ENCODE measurements at regions not wholly inside any gene's neighbourhood (a gene's known extent, or its start where the extent isn't known, plus 50 kb on each side); places are given as distances from the start of the nearest gene placed in this dataset.
"Not testable (repeated sequence)": the region's sequence is repeated elsewhere in the genome, so short reads cannot be mapped to it uniquely, and the experiment has no call there.

DNA sequence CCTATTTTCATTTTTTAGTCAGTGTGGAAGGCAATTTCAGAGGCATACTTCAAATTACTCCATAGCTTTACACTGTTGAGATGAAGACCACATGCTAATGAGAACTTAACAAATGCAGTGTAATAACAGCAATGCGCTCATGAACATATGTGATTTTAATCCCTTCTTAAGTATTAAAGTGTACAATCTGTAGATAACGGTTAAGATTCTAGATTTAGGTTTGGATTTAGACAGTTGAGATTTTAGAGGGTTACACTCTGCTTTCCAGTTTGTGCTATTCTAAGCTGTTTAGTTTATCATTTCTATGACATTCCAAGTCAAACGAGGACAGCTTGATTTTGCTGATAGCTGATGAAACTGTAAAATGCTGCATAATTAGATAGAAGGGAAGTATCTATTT is 257.8 kb upstream of the CHRM3 start:
- ATAC-seq: no peak
- H3K36me3 Mint-ChIP-seq: no peaks in the 10 kb centered on the region
- H3K4me1 Mint-ChIP-seq: no peaks in the 10 kb centered on the region
- no peak overlapping the region for H3K27ac Mint-ChIP-seq
- no peak for DNase-seq (ENCODE audit: low spot score in 2 of 2)
- peaks cover 11% of the 10 kb centered on the region for H3K9me3 Mint-ChIP-seq
- H3K4me3 Mint-ChIP-seq: no peak overlapping the region

DNA sequence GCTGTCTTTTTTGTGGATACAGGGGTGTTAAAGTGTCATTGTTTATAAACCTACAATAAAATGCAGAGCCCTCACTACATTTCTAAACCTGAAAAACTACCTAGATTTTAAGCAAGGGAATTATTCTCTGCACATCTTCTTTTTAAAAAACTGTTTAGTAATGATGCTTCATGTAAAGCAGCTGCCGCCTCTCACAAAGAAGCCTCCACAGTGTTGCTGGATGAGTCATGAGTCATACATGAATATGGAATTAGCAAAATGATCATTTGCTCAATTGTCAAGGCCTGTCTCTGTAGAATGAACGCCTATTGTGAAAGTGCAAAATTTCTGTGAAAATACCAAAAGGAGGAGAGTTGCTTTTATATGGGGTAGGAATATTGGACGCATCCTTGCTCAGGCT is 259.5 kb upstream of the CHRM3 start:
- Mint-ChIP-seq H3K4me1 (no peaks in the 10 kb centered on the region), H3K27ac (no peak overlapping the region), H3K36me3 (no peaks in the 10 kb centered on the region), H3K9me3 (peaks cover 11% of the 10 kb centered on the region), H3K4me3 (no peak overlapping the region)
- no peak for DNase-seq (ENCODE audit: low spot score in 2 of 2)
- no peak for ATAC-seq

DNA sequence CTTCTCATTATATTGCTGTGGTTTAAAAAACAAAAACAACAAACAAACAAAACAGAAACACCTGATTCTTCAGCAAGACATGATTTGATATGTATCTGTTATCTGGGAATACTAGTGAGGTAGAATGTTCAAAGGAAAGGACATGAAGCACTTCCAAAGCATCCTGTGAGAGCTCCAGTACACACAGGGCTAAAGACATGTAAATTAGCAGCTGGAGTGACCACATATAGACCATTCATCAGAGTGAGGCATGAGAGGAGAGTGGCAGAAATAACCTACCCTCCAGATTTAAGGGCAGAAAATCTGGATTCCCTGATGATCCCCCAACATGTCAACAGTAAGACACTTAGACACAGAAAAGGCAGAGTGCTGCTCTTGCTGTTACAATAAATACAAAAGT is 260.5 kb upstream of the CHRM3 start:
- no peak for DNase-seq (ENCODE audit: low spot score in 2 of 2)
- H3K9me3 Mint-ChIP-seq: peaks cover 11% of the 10 kb centered on the region
- H3K4me3 Mint-ChIP-seq: no peak overlapping the region
- no peaks in the 10 kb centered on the region for H3K36me3 Mint-ChIP-seq
- H3K4me1 Mint-ChIP-seq: no peaks in the 10 kb centered on the region
- no peak overlapping the region for H3K27ac Mint-ChIP-seq
- no peak for ATAC-seq

DNA sequence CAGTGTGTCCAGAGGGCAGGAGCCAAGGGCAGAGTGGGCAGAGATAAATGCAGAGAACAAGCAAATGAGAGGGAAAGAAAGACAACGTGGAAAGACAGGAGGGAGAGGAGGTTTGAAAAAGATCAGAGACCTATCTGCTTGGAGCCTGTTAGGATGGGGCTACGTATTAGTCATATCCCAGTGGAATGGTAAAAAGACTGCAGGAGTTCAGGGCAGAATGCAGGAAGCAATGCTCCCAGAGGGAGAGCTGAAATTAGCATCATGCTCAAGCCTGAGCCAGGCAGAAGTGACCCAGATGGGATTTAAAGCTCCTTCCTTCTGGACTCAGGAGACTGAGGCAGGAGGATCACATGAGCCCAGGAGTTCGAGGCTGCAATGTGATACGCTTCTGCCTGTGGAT is 261.3 kb upstream of the CHRM3 start:
- H3K4me3 Mint-ChIP-seq: no peak overlapping the region
- no peaks in the 10 kb centered on the region for H3K36me3 Mint-ChIP-seq
- ATAC-seq (no peak), DNase-seq (ENCODE audit: low spot score in 2 of 2) (no peak)
- no peak overlapping the region for H3K27ac Mint-ChIP-seq
- peaks cover 8% of the 10 kb centered on the region for H3K9me3 Mint-ChIP-seq
- no peaks in the 10 kb centered on the region for H3K4me1 Mint-ChIP-seq

DNA sequence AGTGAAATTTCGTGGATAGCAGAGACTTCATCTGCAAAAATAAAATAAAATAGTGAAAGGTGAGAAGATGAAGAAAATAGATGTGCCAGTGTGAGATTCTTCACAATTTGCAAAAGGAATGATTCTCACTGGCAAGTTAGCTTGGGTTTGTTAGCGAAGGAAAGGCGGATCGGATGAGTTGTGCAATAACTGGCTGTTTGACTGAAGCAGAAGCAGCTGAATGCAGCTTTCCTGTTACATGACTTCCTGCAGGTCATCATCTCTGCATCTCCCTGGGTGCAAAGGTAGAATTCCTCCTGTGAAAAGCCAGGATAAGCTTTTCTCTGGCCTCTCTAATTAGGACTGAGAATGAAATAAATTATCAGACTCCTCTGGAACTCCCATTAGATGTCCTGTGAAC is 263.1 kb upstream of the CHRM3 start:
- Mint-ChIP-seq H3K4me3 (no peak overlapping the region), H3K4me1 (no peaks in the 10 kb centered on the region), H3K36me3 (no peaks in the 10 kb centered on the region), H3K9me3 (peaks cover 7% of the 10 kb centered on the region), H3K27ac (no peak overlapping the region)
- ATAC-seq: no peak
- DNase-seq (ENCODE audit: low spot score in 2 of 2): no peak

DNA sequence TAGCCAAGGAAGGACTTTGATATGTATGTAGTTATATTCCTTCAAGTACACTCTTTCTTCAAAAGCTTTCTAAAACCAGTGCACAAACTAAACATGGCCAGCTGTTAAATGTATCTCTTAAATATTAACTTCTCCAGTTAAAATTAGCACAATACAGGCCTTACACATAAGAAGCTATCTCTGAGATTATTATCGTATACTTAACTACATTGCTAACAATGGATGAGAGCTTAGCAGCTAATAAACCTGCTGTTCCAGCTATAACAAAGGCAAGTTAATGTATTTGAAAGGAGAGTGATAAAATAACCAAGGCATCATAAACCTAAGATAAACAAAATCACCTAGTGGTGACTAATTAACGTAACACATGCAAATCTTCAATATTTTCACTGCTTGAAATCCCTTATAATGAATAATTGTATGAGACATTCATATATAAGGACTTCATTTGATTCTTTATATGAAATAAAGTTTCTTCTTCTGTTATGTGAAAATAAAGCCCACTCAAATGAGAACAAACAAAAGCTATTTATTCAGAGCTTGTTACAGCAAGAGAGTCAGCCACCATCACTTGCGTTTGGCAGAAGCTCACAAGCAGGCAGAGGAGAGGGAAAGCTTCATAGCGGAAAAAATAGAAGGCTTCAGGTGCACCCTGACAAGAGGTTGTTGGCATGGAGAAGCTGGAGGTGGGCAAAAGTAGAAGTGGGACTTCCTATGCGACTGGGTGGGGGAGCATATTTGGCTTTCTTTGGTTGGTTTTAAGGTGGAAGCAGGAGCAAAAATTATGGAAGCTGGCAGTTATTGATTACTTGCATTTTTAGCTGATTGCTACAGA is 274.1 kb upstream of the CHRM3 start:
- Mint-ChIP-seq H3K4me1 (no peaks in the 10 kb centered on the region), H3K9me3 (peaks cover 7% of the 10 kb centered on the region), H3K27ac (no peak overlapping the region), H3K4me3 (no peak overlapping the region), H3K36me3 (no peaks in the 10 kb centered on the region)
- ATAC-seq (no peak), DNase-seq (ENCODE audit: low spot score in 2 of 2) (no peak)

DNA sequence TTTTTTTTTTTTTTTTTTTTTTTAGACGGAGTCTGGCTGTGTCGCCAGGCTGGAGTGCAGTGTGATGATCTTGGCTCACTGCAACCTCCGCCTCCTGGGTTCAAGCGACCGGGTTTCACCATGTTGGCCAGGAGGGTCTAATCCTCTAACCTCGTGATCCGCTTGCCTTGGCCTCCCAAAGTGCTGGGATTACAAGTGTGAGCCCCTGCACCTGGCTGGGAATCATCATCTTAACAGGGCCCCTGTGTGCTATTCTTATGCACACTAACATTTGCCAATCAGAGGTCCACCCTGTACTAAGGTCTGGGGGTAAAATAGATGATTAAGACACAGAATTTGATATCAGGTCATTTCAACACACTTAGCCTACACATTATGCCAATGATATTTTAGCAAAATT is 278.7 kb upstream of the CHRM3 start:
- Mint-ChIP-seq H3K36me3 (no peaks in the 10 kb centered on the region), H3K27ac (no peak overlapping the region), H3K4me1 (no peaks in the 10 kb centered on the region), H3K9me3 (peaks cover 29% of the 10 kb centered on the region), H3K4me3 (no peak overlapping the region)
- no peak for DNase-seq (ENCODE audit: low spot score in 2 of 2)
- ATAC-seq: no peak

DNA sequence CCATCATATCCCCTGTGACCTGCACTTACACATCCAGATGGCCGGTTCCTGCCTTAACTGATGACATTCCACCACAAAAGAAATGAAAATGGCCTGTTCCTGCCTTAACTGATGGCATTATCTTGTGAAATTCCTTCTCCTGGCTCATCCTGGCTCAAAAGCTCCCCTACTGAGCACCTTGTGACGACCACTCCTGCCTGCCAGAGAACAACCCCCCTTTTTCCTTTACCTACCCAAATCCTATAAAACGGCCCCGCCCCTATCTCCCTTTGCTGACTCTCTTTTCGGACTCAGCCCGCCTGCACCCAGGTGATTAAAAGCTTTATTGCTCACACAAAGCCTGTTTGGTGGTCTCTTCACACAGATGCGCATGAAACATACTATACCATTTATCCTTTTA is 279.7 kb upstream of the CHRM3 start:
- not testable (repeated sequence) for H3K4me1 Mint-ChIP-seq; ATAC-seq; DNase-seq (ENCODE audit: low spot score in 2 of 2); H3K4me3 Mint-ChIP-seq; H3K36me3 Mint-ChIP-seq; H3K27ac Mint-ChIP-seq
- H3K9me3 Mint-ChIP-seq: peaks cover 34% of the 10 kb centered on the region

DNA sequence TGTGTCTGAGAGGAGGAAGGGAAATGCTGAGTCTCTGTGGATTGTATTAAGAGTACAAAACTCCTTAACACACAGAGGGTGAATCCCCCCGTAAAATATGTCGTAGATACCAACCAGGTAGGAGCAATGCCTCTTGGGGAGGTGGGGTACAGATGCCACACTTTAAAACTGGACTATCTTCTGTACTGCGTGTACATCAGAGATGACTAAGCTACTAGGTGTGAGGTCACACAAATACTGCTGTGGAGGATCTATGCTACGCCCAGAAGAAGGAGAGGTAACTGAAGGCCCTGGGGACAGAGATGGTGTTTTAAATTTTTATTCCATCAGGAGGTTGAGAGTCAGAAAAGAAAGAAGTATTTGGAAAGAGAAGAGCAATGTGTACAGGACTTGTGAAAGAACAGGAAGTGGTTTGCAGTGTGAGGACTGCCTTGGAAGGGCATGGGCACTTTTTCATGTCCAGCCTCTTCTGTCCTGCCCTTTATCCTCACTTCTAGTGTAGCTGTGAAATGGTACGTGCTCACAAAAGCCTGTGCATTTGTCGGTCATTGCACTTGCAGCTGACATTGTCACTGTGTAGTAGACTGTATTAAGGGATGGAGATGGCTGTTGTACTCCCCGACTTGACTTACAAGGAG is 287.8 kb upstream of the CHRM3 start:
- H3K4me3 Mint-ChIP-seq: no peak overlapping the region
- H3K27ac Mint-ChIP-seq: no peak overlapping the region
- DNase-seq (ENCODE audit: low spot score in 2 of 2) (no peak), ATAC-seq (peak; percentile 13)
- no peaks in the 10 kb centered on the region for H3K36me3 Mint-ChIP-seq
- peaks cover 21% of the 10 kb centered on the region for H3K9me3 Mint-ChIP-seq
- no peaks in the 10 kb centered on the region for H3K4me1 Mint-ChIP-seq

DNA sequence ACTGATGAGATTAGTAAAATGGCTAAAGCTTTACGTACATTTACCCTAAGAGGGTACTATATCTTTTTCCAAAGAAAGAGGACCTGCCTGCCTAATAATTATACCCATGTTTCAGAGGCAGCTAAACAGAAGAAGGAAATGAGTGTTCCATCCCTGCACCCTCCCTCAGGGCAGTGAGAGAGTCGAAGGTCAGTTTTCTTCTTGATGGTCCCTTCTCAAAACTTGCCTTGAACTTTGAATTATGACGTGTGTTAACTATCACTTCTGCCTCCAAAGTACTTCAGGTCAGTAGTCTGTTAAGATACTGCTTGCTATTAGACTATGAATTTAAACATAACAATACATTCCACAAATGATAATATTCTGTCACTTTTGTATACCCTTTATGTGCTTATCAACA is 294.8 kb upstream of the CHRM3 start:
- no peaks in the 10 kb centered on the region for H3K36me3 Mint-ChIP-seq
- H3K4me3 Mint-ChIP-seq: no peak overlapping the region
- ATAC-seq (no peak), DNase-seq (ENCODE audit: low spot score in 2 of 2) (no peak)
- no peak overlapping the region for H3K27ac Mint-ChIP-seq
- peaks cover 6% of the 10 kb centered on the region for H3K9me3 Mint-ChIP-seq
- no peaks in the 10 kb centered on the region for H3K4me1 Mint-ChIP-seq

DNA sequence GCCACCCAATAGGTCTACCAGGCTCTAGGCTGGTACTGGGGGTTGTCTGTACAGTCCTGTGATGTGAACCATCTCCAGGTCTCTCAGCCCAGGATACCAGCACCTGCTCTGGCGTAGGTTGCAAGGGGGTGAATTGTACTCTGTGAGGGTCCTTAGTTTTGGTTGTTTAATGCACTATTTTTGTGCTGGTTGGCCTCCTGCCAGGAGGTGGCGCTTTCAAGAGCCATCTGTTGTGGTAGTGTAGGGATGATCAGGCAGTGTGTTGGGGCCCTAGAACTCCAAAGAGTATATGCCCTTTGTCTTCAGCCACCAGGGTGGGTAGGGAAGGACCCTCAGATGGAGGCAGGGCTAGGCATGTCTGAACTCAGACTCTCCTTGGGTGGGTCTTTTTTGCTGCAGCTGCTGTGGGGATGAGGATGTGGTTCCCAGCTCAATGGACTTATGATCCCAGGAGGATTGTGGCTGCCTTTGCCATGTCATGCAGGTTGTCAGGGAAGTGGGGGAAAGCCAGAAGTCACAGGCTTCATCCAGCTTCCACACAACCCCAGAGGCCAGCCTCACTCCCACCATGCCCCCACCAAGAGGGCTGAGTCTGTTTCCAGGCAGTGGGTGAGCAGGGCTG is 301.8 kb upstream of the CHRM3 start:
- Mint-ChIP-seq H3K9me3 (peaks cover 18% of the 10 kb centered on the region), H3K4me3 (no peak overlapping the region), H3K36me3 (no peaks in the 10 kb centered on the region), H3K4me1 (no peaks in the 10 kb centered on the region), H3K27ac (no peak overlapping the region)
- ATAC-seq (no peak), DNase-seq (ENCODE audit: low spot score in 2 of 2) (no peak)

DNA sequence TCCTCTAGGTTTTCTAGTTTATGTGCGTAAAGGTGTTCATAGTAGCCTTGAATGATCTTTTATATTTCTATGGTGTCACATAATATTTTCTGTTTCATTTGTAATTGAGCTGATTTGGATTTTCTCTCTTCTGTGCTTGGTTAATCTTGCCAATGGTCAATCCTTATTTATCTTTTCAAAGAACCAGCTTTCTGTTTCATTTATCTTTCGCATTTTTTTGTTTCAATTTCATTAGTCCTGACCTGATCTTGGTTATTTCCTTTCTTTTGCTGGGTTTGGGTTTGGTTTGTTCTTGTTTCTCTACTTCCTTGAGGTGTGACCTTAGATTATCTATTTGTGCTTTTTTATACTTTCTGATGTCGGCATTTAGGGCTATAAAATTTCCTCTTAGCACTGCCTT is 304.4 kb upstream of the CHRM3 start:
- not testable (repeated sequence) for DNase-seq (ENCODE audit: low spot score in 2 of 2); H3K36me3 Mint-ChIP-seq; ATAC-seq; H3K4me3 Mint-ChIP-seq; H3K4me1 Mint-ChIP-seq; H3K27ac Mint-ChIP-seq
- peaks cover 19% of the 10 kb centered on the region for H3K9me3 Mint-ChIP-seq

DNA sequence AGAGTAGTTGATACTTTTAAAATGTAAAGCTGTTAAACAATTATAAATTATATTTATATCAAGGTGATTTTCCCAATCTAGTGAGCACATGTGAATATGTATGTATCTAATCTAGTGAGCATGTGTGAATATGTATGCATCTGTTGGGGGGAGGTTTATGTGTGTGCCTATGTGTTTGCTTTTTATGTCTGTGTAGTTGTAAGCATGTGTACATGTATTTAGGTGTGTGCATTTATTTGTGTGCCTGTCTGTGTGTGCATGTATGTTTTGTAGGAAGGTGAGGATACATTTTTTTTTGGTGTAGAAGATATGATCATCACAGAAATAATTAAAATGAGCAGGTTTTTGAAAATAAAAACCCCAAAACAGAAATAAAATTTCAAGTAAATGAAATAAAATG is 318.9 kb upstream of the CHRM3 start:
- Mint-ChIP-seq H3K27ac (no peak overlapping the region), H3K4me1 (no peaks in the 10 kb centered on the region), H3K36me3 (no peaks in the 10 kb centered on the region), H3K9me3 (peaks cover 5% of the 10 kb centered on the region), H3K4me3 (no peak overlapping the region)
- DNase-seq (ENCODE audit: low spot score in 2 of 2) (no peak), ATAC-seq (no peak)

DNA sequence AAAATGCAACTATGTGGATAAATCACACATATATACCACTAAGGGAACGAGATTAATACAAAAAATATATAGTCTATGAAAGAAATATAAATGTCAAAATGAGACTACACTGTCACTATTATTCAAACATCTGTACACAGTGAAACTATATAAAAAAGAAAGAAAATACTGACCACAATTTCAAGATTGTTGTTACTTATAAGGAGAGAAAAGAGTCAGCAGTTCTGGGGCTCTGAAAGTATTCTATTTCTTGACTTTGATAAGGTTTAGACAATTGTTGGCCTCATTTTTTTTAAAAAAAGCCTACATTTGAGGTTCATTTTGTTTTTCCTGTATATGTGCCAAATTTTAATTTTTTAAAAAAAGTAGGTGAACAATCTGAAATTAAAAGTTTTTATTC is 319.3 kb upstream of the CHRM3 start:
- H3K36me3 Mint-ChIP-seq: no peaks in the 10 kb centered on the region
- H3K27ac Mint-ChIP-seq: no peak overlapping the region
- ATAC-seq (no peak), DNase-seq (ENCODE audit: low spot score in 2 of 2) (no peak)
- H3K4me3 Mint-ChIP-seq: no peak overlapping the region
- peaks cover 5% of the 10 kb centered on the region for H3K9me3 Mint-ChIP-seq
- no peaks in the 10 kb centered on the region for H3K4me1 Mint-ChIP-seq

DNA sequence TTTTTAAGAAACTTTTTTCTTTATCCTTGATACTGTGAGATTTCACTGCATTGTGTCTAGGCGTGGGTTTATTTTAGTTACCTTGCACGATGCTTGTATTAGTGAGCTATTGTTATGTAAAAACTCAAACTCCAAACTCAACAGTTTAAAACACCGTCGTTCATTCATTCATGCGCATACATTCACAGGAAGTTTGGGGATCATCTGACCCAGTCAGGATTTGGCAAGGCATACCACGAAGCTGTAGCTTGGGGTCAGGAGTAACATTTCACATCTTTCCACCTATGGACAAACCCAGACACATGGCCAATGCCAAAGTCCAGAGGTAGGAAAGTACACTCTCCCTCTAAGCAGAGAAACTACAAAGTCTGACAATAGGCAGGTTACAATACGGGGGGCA is 324.6 kb upstream of the CHRM3 start:
- no peaks in the 10 kb centered on the region for H3K4me1 Mint-ChIP-seq
- H3K4me3 Mint-ChIP-seq: no peak overlapping the region
- no peak for DNase-seq (ENCODE audit: low spot score in 2 of 2)
- H3K27ac Mint-ChIP-seq: no peak overlapping the region
- H3K9me3 Mint-ChIP-seq: peaks cover 6% of the 10 kb centered on the region
- H3K36me3 Mint-ChIP-seq: no peaks in the 10 kb centered on the region
- no peak for ATAC-seq

DNA sequence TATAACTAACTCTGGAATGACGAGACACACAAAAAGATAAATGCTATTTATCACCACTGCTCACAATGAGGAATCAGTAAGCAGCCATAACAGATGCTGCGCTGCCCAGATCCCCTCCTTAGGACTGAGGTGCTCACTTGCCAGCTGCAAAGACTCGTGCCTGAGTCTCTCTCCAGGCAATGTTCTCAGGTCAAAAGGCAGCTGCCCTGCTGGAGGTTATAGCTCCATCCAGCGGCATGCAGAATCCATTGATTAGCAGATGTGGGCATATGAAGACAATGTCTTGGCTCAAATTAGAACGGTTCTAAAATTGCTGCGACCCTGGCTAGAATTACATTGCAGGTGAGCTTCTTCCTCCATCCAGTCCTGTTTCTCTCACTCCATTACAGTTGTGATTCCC is 328.2 kb upstream of the CHRM3 start:
- no peak overlapping the region for H3K27ac Mint-ChIP-seq
- ATAC-seq: no peak
- H3K4me1 Mint-ChIP-seq: no peaks in the 10 kb centered on the region
- H3K36me3 Mint-ChIP-seq: no peaks in the 10 kb centered on the region
- peaks cover 17% of the 10 kb centered on the region for H3K9me3 Mint-ChIP-seq
- no peak overlapping the region for H3K4me3 Mint-ChIP-seq
- DNase-seq (ENCODE audit: low spot score in 2 of 2): no peak

Measured in stimulated activated effector memory CD8-positive, alpha-beta T cell treated with anti-CD3 and anti-CD28 coated beads, Interleukin-12 subunit alpha, Interleukin-12 subunit beta, amount 100 ng/mL, for 72 hours (primary cell).